A172 (cell line): ENCODE measurements at regions not wholly inside any gene's neighbourhood (a gene's known extent, or its start where the extent isn't known, plus 50 kb on each side); places are given as distances from the start of the nearest gene placed in this dataset.
A peak's percentile ranks its signal among the peaks of the same experiment; 100 is the strongest.
"Not testable (repeated sequence)": the region's sequence is repeated elsewhere in the genome, so short reads cannot be mapped to it uniquely, and the experiment has no call there.

ENCODE experiments used
- DNase-seq: peaks from one replicate; pipeline ENCODE4 v3.0.0-alpha.2; 2015; ENCODE audit warnings: low spot score

GRCh38 chr4:159655547-159655946 is 552.7 kb downstream of the RAPGEF2 start:
- DNase-seq: peak; percentile 87

- no peak for DNase-seq
Observed at GRCh38 chr4:159669094-159669493, 566.2 kb downstream of the RAPGEF2 start.

- DNase-seq: no peak
Observed at GRCh38 chr4:159673221-159673620, 570.3 kb downstream of the RAPGEF2 start.

- no peak for DNase-seq
Observed at GRCh38 chr4:159674241-159674640, 571.4 kb downstream of the RAPGEF2 start.

- peak; percentile 13 for DNase-seq
Observed at GRCh38 chr4:159677521-159677920, 574.6 kb downstream of the RAPGEF2 start.

GRCh38 chr4:159682996-159683395 is 580.1 kb downstream of the RAPGEF2 start:
- no peak for DNase-seq

- DNase-seq: no peak
Observed at GRCh38 chr4:159684061-159684460, 581.2 kb downstream of the RAPGEF2 start.

- DNase-seq: peak; percentile 10
Observed at GRCh38 chr4:159685340-159686092, 582.6 kb downstream of the RAPGEF2 start.

- DNase-seq: no peak
Observed at GRCh38 chr4:159689526-159689925, 586.6 kb downstream of the RAPGEF2 start.

- no peak for DNase-seq
Observed at GRCh38 chr4:159697322-159698283, 594.7 kb downstream of the RAPGEF2 start.

- DNase-seq: peak; percentile 10
Observed at GRCh38 chr4:159698336-159698735, 595.5 kb downstream of the RAPGEF2 start.

- DNase-seq: no peak
Observed at GRCh38 chr4:159702200-159702599, 599.3 kb downstream of the RAPGEF2 start.

- DNase-seq: no peak
Observed at GRCh38 chr4:159705334-159705733, 602.5 kb downstream of the RAPGEF2 start.

GRCh38 chr4:159706704-159707103 is 603.8 kb downstream of the RAPGEF2 start:
- no peak for DNase-seq

GRCh38 chr4:159715180-159715579 is 612.3 kb downstream of the RAPGEF2 start:
- DNase-seq: not testable (repeated sequence)

GRCh38 chr4:159719531-159719930 is 616.7 kb downstream of the RAPGEF2 start:
- no peak for DNase-seq

GRCh38 chr4:159722052-159722451 is 619.2 kb downstream of the RAPGEF2 start:
- DNase-seq: no peak

GRCh38 chr4:159722918-159723317 is 620.0 kb downstream of the RAPGEF2 start:
- DNase-seq: no peak

- DNase-seq: no peak
Observed at GRCh38 chr4:159723341-159724048, 620.6 kb downstream of the RAPGEF2 start.

- no peak for DNase-seq
Observed at GRCh38 chr4:159725571-159725970, 622.7 kb downstream of the RAPGEF2 start.

GRCh38 chr4:159735281-159736207 is 632.7 kb downstream of the RAPGEF2 start:
- DNase-seq: no peak
